ENCODE measurements at regions not wholly inside any gene's neighbourhood (a gene's known extent, or its start where the extent isn't known, plus 50 kb on each side); places are given as distances from the start of the nearest gene placed in this dataset.
A peak's percentile ranks its signal among the peaks of the same experiment; 100 is the strongest.

DNA sequence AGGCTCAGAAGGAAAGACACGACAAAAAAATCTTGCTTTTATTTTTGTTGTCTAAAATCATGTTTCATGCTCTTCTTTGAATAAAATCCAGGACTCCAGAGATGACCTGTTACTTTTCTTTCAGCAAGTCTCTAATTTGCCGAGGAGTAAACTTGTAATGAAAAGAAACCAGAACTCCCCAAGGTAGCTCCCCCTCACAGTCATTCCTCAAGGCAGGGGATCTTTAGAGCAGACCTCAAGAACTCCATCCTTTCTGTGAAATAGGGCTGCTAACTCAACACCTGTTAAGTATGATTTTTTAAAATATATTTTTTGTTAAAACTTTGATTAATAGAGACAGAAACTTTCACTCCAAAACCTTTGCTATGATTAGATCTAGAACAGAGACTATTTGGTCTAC lies 82.7 kb upstream of the ABCD3 start:
- DNase-seq (ENCODE audit: low read depth), result no peak
- TF ChIP-seq, protein P1, sequence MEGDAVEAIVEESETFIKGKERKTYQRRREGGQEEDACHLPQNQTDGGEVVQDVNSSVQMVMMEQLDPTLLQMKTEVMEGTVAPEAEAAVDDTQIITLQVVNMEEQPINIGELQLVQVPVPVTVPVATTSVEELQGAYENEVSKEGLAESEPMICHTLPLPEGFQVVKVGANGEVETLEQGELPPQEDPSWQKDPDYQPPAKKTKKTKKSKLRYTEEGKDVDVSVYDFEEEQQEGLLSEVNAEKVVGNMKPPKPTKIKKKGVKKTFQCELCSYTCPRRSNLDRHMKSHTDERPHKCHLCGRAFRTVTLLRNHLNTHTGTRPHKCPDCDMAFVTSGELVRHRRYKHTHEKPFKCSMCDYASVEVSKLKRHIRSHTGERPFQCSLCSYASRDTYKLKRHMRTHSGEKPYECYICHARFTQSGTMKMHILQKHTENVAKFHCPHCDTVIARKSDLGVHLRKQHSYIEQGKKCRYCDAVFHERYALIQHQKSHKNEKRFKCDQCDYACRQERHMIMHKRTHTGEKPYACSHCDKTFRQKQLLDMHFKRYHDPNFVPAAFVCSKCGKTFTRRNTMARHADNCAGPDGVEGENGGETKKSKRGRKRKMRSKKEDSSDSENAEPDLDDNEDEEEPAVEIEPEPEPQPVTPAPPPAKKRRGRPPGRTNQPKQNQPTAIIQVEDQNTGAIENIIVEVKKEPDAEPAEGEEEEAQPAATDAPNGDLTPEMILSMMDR (conservative IDR thresholded peaks at IDR 0.05; ENCODE audit: low read depth, low read length), result no peak
- H3K4me3 ChIP-seq (ENCODE audit: low read depth, low read length), result no peak overlapping the region

DNA sequence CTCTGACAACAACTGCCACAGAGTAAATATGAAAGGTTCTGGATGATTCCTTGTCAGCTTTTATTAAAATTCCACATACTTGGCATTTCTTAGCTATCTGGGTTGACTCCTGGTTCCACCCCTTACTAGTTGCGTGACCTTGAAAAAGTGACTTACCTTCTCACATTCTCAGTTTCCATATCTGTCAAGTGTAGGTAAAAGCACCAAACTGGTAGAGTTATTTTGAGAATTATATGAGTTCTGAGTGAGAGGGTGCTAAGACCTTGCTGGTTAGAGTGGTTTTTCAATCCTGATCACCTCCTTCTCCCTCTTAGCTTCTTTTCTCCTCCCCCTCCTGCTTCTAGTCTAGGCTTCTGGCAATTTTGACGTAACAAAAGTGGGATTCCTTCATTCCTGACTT lies 83.4 kb upstream of the ABCD3 start:
- DNase-seq (ENCODE audit: low read depth), result no peak
- TF ChIP-seq, protein P1 (conservative IDR thresholded peaks at IDR 0.05; ENCODE audit: low read depth, low read length), result no peak
- H3K4me3 ChIP-seq (ENCODE audit: low read depth, low read length), result no peak overlapping the region

DNA sequence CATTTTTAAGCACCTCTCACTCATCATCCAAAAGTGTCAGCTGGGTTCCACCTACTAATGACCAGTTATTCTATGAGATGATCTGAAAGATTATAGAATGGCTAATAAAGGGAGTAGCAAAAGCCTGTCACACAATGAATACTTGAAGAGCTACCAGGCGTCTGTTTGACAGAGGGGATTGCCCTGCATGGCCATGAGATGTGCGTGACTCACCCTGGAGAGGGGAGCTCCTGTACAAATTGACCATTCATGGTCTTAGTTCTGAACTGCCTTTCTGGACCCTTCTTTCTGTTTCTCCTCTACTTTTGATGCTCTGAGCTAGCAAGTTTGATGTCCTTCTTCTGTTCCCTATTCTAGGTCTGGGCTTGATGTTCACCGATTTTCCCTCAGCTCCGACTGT lies 85.2 kb upstream of the ABCD3 start:
- DNase-seq (ENCODE audit: low read depth), result peak; percentile 66
- H3K4me3 ChIP-seq (ENCODE audit: low read depth, low read length), result no peak overlapping the region
- TF ChIP-seq, protein P1 (conservative IDR thresholded peaks at IDR 0.05; ENCODE audit: low read depth, low read length), result no peak

DNA sequence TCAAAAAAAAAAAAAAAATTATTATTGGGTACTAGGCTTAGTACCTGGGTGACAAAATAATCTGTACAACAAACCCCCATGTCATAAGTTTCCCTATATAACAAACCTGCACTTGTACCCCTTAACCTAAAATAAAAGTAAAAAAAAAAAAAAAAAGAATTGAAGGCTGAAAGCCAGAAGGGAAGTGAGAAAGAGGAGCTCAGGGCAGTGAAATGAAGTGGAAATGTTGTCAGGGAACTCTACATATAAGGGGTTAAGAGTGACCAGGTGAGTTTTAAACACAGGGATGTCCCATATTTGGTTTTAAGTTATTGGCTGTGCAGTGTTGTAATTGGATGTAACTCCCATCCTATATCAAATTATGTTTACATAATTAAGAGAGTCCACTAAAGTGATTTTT lies 85.7 kb upstream of the ABCD3 start:
- no peak for DNase-seq (ENCODE audit: low read depth)
- no peak overlapping the region for H3K4me3 ChIP-seq (ENCODE audit: low read depth, low read length)
- TF ChIP-seq, protein P1 (conservative IDR thresholded peaks at IDR 0.05; ENCODE audit: low read depth, low read length), result no peak

DNA sequence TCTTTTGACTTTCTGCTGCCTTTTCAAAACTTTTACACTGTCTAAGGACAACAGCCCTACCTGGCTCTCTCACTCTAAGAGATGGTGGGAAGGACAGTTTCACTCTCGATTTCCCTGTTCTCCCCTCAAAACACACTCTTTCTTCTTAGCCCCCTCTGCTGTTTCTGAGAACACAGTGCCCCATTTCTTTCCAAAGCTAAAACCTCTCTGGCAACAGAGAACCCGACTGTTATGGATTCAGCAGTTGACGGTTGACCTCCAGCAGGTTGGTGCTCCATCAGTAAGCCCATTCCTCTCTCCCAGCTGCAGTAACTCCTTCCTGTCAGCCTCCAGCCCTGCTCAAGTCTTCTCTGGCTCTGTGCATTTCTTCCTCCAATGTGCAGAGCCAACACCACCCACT lies 88.2 kb upstream of the ABCD3 start:
- peak; percentile 86 for DNase-seq (ENCODE audit: low read depth)

DNA sequence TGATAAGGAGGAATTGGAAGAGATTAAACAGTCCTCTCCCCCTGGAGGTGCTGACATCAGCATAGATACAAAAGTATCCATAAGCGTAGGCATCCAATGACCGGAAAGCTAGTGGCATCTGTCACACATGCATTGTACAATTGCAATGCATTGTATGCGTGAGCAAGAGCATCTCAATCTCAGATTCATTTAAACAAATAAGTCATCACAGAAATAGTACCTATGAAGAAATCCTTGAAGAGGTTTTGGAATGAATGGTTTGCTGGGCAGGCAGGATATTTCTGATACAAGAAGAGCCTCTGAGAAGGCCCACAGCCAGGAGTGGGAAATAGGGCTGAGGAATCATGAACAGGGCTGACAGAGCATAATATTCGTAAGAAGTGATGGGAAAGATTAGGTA lies 88.9 kb upstream of the ABCD3 start:
- no peak overlapping the region for H3K4me3 ChIP-seq (ENCODE audit: low read depth, low read length)
- TF ChIP-seq, protein P1 (conservative IDR thresholded peaks at IDR 0.05; ENCODE audit: low read depth, low read length), result no peak
- no peak for DNase-seq (ENCODE audit: low read depth)

More for the DNA sequence above, 88.2 kb upstream of the ABCD3 start:
- no peak overlapping the region for H3K4me3 ChIP-seq (ENCODE audit: low read depth, low read length)
- TF ChIP-seq, protein P1 (conservative IDR thresholded peaks at IDR 0.05; ENCODE audit: low read depth, low read length), result peak; percentile 85

DNA sequence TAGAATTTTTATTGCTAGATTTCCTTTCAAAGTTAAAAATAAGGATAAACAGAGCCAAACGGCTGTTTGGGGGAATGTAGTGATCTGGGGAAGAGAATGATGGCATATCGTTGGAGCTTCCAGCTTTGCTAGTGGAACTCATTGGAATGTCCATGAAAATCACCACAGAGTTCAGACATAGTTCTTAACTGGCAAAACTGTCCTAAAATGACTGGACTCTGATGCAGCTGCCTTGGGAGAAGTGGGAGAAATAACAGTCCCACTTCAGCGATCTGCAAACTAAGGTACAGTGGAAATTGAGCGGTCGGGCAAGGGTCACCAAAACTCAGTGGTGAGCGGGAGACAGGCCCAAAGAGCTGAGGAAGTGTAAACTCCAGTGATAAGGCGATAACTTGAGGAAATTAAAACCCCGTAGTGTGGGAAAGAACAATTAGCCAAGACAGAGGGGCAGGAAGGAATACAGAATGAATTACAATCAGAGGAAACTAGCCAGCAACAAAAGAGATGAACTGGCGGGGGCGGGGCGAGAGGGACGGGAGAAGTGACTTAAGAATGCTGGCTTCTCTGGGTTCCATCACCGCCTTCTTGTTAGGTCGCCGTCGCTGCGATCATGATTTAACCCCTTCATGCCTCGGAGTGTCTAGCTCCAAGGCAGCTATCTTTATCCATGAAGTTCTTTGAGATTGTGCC lies 89.8 kb upstream of the ARHGAP29 start:
- DNase-seq (ENCODE audit: low read depth), result peak; percentile 59
- H3K4me3 ChIP-seq (ENCODE audit: low read depth, low read length), result no peak overlapping the region
- TF ChIP-seq, protein P1 (conservative IDR thresholded peaks at IDR 0.05; ENCODE audit: low read depth, low read length), result no peak
